Ectodermal cell (in vitro differentiated cells): ENCODE measurements at regions not wholly inside any gene's neighbourhood (a gene's known extent, or its start where the extent isn't known, plus 50 kb on each side); places are given as distances from the start of the nearest gene placed in this dataset.

Source experiments
- H3K27ac ChIP-seq: 2 replicates; pipeline ENCODE4 v1.7.0; 2013; ENCODE audit warnings: mild to moderate bottlenecking, low read depth, low read length; ENCODE audit not compliant: insufficient read depth, poor library complexity, severe bottlenecking
- H3K27me3 ChIP-seq: 2 replicates; pipeline ENCODE4 v1.7.0; 2013; ENCODE audit warnings: mild to moderate bottlenecking, low read length; ENCODE audit not compliant: insufficient read depth, control insufficient read depth, poor library complexity, severe bottlenecking
- H3K36me3 ChIP-seq: one replicate; pipeline ENCODE4 v1.7.0; 2013; ENCODE audit warnings: low read length; ENCODE audit not compliant: control insufficient read depth, insufficient read depth
- H3K4me1 ChIP-seq: one replicate; pipeline ENCODE4 v1.7.0; 2013; ENCODE audit warnings: low read length; ENCODE audit not compliant: control insufficient read depth, insufficient read depth
- H3K4me3 ChIP-seq: 2 replicates; pipeline ENCODE4 v1.7.0; 2013; ENCODE audit warnings: low read depth, low read length, control low read depth; ENCODE audit not compliant: insufficient read depth
- H3K9me3 ChIP-seq: 2 replicates; pipeline ENCODE4 v1.7.0; 2013; ENCODE audit warnings: mild to moderate bottlenecking, low read length, moderate library complexity; ENCODE audit not compliant: control insufficient read depth
- WGBS, 2 experiments: methylation state at CpG; one replicate each; pipeline ENCODE4 v1.1.7; 2013; ENCODE audit warnings: missing lambda C conversion rate in 2 of 2; 5-methylcytosine and 5-hydroxymethylcytosine counted together

DNA sequence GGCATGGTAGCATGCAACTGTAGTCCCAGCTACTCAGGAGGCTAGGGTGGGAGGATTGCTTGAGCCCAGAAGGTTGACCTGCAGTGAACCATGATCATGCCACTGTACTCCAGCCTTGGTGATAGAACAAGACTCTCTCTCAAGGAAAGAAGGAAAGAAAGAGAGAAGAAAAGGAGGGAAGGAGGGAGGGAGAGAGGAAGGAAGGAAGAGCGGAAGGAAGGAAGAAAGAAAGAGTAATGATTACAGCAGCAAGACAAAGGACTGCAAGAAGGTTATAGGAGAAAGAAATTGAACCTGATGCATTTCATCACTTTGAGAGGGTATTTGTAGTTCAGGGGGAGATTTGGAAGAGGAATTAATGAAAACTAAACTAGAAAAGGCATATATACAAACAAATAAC is 155.7 kb downstream of the LACC1 start:
- no peaks in the 10 kb centered on the region for H3K4me1 ChIP-seq
- no peaks in the 10 kb centered on the region for H3K9me3 ChIP-seq
- no peak overlapping the region for H3K27ac ChIP-seq
- H3K27me3 ChIP-seq, result no peaks in the 10 kb centered on the region
- H3K4me3 ChIP-seq, result no peak overlapping the region
- 94 to 96% methylated on average over 1 of the region's 1 CpG for WGBS, 2 experiments
- no peaks in the 10 kb centered on the region for H3K36me3 ChIP-seq

DNA sequence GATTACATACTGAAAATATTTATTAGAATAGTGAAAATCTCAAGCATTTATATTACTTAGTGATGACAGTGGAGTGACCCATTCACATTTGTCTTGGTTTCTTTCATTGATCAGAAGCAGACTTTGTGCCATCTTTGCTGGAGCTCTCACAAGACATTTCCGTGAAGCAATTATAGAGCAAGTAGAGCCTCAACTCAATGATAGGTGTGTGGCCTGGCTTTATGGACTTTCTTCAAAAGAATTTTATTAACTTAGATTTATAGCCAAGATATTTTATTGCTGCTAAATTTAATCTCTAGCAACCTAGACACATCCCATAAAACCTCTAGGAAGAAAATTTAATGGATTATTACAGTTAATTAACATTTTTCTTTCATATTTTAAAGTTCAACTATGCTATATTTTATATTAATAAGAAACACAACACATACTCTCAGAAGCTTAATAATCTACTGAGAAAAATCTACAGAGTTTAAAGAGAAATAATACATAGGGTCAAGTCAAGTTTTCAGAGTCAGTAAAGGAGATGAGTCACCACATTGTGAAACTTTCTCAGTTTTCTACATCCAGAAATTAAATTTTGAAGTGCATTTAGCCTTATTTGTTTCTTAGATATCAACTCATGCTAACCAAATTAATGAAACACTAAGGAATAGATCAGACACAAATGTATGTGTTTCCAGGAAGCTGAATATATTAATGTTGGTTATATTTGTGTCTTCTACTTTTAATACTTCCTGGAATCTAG is 160.5 kb downstream of the LACC1 start:
- peaks cover 9% of the 10 kb centered on the region for H3K4me1 ChIP-seq
- H3K9me3 ChIP-seq, result no peaks in the 10 kb centered on the region
- H3K27me3 ChIP-seq, result no peaks in the 10 kb centered on the region
- 100% methylated on average over 1 of the region's 1 CpG for WGBS, 2 experiments
- H3K36me3 ChIP-seq, result no peaks in the 10 kb centered on the region
- no peak overlapping the region for H3K27ac ChIP-seq
- H3K4me3 ChIP-seq, result no peak overlapping the region

DNA sequence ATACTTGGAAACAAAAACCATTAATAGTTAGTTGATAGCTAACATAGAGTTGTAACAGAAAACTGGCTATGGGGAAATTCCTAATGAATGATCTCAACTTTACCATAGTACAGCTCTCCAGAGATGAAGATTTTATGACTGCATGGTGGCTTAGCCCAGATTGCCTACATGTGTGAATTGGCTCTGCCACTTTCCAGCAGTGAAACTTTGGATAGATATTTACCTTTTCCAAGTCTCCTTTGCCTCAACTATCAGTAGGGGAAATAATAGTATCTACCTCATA is 161.1 kb downstream of the LACC1 start:
- Histone ChIP-seq H3K4me1 (peaks cover 13% of the 10 kb centered on the region), H3K4me3 (no peak overlapping the region), H3K9me3 (no peaks in the 10 kb centered on the region), H3K27me3 (no peaks in the 10 kb centered on the region), H3K27ac (no peak overlapping the region), H3K36me3 (no peaks in the 10 kb centered on the region)

DNA sequence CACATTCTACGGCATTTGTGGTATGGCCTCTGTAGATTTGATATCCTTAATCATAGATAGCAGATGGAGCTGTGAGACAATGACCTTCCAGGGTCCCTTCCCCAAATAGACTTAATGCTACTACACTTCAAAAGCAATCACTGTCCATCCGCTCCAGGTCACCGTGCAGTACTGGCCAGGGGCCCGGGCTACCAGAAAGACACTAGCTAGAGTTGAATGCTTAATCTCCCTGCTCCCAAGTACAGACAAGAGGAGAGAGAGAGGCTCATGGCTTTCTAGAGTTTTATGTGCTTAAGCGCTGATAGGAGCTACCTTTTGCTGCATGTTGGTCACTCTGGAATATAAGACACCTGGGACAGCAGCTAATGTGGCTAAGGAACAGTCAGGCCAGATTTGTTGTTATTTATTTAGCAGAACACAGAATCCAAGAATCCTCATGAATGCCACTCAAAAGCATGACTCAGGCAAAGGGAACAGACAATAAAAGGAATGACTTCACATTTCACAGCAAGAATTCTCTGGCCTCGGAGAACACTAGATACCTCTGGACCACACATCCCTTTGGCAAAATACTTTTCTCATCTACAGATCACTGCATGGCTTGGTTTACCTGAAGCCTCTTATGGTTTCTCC is 165.0 kb downstream of the LACC1 start:
- no peaks in the 10 kb centered on the region for H3K27me3 ChIP-seq
- 89 to 90% methylated on average over 6 of the region's 6 CpGs for WGBS, 2 experiments
- H3K4me3 ChIP-seq, result no peak overlapping the region
- no peaks in the 10 kb centered on the region for H3K9me3 ChIP-seq
- no peak overlapping the region for H3K27ac ChIP-seq
- H3K36me3 ChIP-seq, result no peaks in the 10 kb centered on the region
- H3K4me1 ChIP-seq, result peaks cover 13% of the 10 kb centered on the region

DNA sequence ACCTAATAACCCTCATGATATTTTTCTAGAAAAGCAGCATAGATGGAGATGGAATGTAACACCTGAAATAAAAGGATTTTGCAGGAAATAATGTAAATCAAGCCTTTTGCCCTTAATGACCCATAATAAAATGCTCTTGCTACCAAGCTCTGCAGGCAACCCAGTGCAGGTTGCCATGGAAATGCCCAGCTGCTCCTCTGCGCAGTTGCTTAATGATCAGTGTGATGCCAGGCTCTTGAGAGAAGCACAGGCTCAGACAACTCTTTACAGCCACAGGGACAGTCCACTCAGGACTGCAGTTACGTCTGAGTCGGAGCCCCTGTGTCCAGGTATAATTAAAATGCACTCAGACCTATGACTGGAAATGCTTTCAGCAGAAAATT is 165.5 kb downstream of the LACC1 start:
- no peaks in the 10 kb centered on the region for H3K27me3 ChIP-seq
- WGBS, 2 experiments, result 89 to 90% methylated on average over 3 of the region's 3 CpGs
- H3K36me3 ChIP-seq, result no peaks in the 10 kb centered on the region
- no peak overlapping the region for H3K27ac ChIP-seq
- H3K4me3 ChIP-seq, result no peak overlapping the region
- H3K9me3 ChIP-seq, result no peaks in the 10 kb centered on the region
- H3K4me1 ChIP-seq, result peaks cover 13% of the 10 kb centered on the region

DNA sequence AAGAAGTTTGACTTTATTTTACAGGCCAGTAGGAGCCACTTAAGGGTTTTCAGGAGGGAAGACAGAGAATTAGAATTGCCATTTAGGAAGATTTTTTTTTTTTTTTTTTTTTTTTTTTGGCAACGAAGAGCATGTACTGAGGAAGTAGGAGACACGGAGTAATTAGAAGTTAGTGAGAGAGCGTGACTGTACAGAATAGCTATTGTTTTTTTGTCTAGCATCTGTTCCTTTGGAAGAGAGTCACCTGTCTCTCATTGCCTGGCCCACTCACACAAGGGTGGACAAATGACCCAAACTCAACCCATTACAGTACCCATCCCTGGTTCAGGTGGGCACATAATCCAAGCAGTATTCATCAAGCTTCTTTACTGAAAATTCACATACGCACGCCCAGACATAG is 166.7 kb downstream of the LACC1 start:
- H3K36me3 ChIP-seq, result no peaks in the 10 kb centered on the region
- no peak overlapping the region for H3K4me3 ChIP-seq
- H3K27me3 ChIP-seq, result no peaks in the 10 kb centered on the region
- peaks cover 13% of the 10 kb centered on the region for H3K4me1 ChIP-seq
- 90 to 97% methylated on average over 4 to 5 of the region's 5 CpGs for WGBS, 2 experiments
- no peaks in the 10 kb centered on the region for H3K9me3 ChIP-seq
- H3K27ac ChIP-seq, result no peak overlapping the region

DNA sequence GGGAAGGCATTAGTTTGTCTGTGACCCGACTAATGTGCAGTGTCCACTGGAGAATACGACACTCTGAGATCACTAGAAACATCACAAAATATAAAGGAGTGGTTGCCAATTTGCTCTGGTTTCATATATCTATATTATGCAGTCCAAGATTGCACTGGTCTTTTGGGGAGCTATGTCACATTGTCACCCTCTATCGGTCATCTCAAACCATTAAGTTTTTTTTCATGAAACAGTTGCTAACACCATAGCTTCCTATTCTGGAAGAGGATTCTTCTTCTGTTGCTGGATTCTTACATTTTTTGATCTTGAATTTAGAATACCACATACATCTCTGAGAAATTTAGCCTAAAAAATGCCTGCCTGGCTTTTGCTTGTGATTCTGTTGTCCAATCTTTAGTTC is 168.6 kb downstream of the LACC1 start:
- no peaks in the 10 kb centered on the region for H3K36me3 ChIP-seq
- WGBS, 2 experiments, result 93 to 100% methylated on average over 2 to 3 of the region's 3 CpGs

DNA sequence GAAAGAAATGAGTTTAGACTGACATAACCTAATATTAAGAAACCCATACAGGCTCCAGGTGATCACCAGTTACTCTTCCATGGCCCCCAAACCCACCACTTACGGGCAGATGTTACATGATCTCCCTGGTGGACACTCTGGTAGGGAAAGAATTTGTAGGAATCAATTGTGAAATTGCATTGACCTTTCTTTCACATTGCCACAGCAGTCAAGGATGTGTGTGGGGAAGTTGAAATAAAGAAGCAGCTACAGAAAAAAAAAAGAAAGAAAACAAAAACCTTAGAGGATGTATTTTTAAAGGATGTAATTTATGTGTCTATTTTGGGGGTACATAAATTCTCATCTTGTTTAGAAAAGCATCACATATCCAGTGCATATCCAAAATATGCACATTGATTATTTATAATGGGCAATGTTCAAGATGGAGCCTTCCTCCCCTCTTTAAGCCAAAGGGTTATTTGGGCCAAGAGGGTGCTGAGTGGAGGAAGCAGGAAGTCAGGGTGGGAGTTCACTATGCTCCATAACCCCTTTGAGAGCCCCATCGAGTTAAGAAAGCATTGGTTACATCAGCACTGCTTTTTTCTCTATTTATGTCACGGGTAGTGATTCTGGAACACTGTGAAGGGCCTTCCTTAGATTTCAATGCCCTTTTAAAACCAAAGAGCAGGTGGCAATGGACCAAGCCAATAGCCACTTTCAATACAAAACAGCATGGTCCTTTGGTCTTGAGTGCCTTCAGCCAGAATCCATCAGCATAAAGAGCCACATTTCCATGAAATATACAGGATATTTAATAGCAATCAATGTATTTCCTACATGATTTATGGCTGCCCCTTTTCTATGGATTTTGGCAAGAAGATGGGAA is 169.6 kb downstream of the LACC1 start:
- no peaks in the 10 kb centered on the region for H3K27me3 ChIP-seq
- no peak overlapping the region for H3K27ac ChIP-seq
- peaks cover 28% of the 10 kb centered on the region for H3K4me1 ChIP-seq
- no peaks in the 10 kb centered on the region for H3K36me3 ChIP-seq
- H3K9me3 ChIP-seq, result no peaks in the 10 kb centered on the region
- WGBS, 2 experiments, result 92% methylated on average over 3 of the region's 3 CpGs
- no peak overlapping the region for H3K4me3 ChIP-seq

More for the DNA sequence above, 168.6 kb downstream of the LACC1 start:
- Histone ChIP-seq H3K4me1 (peaks cover 24% of the 10 kb centered on the region), H3K27me3 (no peaks in the 10 kb centered on the region), H3K9me3 (no peaks in the 10 kb centered on the region), H3K27ac (no peak overlapping the region), H3K4me3 (no peak overlapping the region)

DNA sequence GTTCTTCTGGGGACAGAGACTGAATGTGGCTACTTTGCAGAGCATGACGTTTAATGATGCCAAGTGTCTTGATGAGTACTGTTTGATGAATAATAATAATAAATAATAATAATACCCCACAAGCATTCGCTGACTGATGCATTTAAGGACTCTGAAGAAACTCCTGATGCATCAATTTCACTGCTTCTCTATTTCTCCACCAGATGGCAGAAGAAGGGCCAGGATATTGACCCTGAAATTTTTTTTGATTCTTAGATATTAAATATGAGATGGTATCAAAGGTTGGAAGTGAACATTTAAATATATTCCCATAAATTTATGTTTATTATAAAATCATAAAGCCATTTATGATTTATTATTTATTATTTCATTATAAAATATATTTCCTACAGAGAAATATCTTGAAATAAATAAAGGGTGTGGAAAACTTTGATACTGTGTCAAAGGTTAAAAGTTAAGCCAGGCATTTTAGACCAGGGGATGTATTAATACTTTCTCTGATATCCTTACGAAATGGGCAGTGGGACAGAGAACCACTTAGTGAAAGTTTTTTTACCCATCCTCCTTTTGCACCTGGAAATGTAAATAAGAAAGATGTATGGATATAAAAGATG is 170.9 kb downstream of the LACC1 start:
- H3K36me3 ChIP-seq, result no peaks in the 10 kb centered on the region
- peaks cover 17% of the 10 kb centered on the region for H3K4me1 ChIP-seq
- no peaks in the 10 kb centered on the region for H3K9me3 ChIP-seq
- no peak overlapping the region for H3K4me3 ChIP-seq
- 45 to 64% methylated on average over 2 to 3 of the region's 3 CpGs for WGBS, 2 experiments
- H3K27ac ChIP-seq, result no peak overlapping the region
- H3K27me3 ChIP-seq, result no peaks in the 10 kb centered on the region

DNA sequence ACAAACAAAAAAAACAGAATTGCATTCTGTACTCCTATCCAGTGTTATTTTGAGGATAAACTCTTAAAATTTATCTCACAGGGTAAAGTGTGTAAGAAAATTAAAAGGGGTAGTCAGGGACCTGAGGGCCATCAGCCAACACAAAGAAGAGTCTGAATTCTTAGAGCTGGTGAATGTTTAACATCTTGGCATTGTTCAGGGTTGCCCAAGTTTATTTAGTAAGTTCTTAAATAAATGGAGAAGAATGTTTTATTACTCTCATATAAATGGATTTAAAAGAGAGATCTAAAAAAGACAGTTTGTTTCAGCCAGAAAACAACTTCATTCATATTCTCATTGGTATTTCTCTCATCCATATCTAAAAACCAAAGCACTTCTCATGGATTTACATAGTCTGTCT is 171.7 kb downstream of the LACC1 start:
- Histone ChIP-seq H3K36me3 (no peaks in the 10 kb centered on the region), H3K27me3 (no peaks in the 10 kb centered on the region), H3K9me3 (no peaks in the 10 kb centered on the region), H3K27ac (no peak overlapping the region), H3K4me3 (no peak overlapping the region), H3K4me1 (peaks cover 17% of the 10 kb centered on the region)
